Stimulated activated CD4-positive, alpha-beta T cell treated with anti-CD3 and anti-CD28 coated beads, Interleukin-1b, Interleukin-23, amount 100 ng/mL, for 4 hours (primary cell): ENCODE measurements at regions not wholly inside any gene's neighbourhood (a gene's known extent, or its start where the extent isn't known, plus 50 kb on each side); places are given as distances from the start of the nearest gene placed in this dataset.

Experiments used
- DNase-seq, 2 donors: peaks; one replicate each; pipeline ENCODE4 v3.0.0-alpha.2; 2020; ENCODE audit warnings: low read depth in 2 of 2

GRCh38 chrX:58051346-58051745, 141.1 kb upstream of the ZXDA start:
- no peak for DNase-seq

GRCh38 chrX:58044130-58044529, 133.9 kb upstream of the ZXDA start:
- no peak for DNase-seq

- DNase-seq, result peak in 1 of 2 donors; percentile 21
Measured at GRCh38 chrX:58025979-58026378, 115.7 kb upstream of the ZXDA start.

- no peak for DNase-seq
Measured at GRCh38 chrX:57985951-57986350, 75.7 kb upstream of the ZXDA start.

- DNase-seq, result no peak
Measured at GRCh38 chrX:57984620-57985019, 74.4 kb upstream of the ZXDA start.

GRCh38 chrX:57977992-57978391, 67.7 kb upstream of the ZXDA start:
- no peak for DNase-seq

GRCh38 chrX:57964975-57965374, 54.7 kb upstream of the ZXDA start:
- DNase-seq, result no peak
